Testis (tissue), 2 donors: ENCODE measurements at regions not wholly inside any gene's neighbourhood (a gene's known extent, or its start where the extent isn't known, plus 50 kb on each side); places are given as distances from the start of the nearest gene placed in this dataset.

ENCODE experiments used
- DNase-seq: peaks from one replicate; pipeline ENCODE4 v3.0.0-alpha.2; 2019
- H3K27ac ChIP-seq, 2 donors: fragments of 200-600 bp; sonication (generic); one replicate each; pipeline ENCODE4 v1.5.1; 2019
- H3K27me3 ChIP-seq: fragments of 200-600 bp; sonication (generic); one replicate; pipeline ENCODE4 v1.5.1; 2019
- H3K36me3 ChIP-seq: fragments of 200-600 bp; sonication (generic); one replicate; pipeline ENCODE4 v1.5.1; 2017; ENCODE audit warnings: low read depth; ENCODE audit errors: missing control alignments
- H3K4me1 ChIP-seq: fragments of 200-600 bp; sonication (generic); one replicate; pipeline ENCODE4 v1.5.1; 2019
- H3K4me3 ChIP-seq, 2 donors: fragments of 200-600 bp; sonication (generic); one replicate each; pipeline ENCODE4 v1.5.1; 2017 to 2019
- H3K9me3 ChIP-seq: fragments of 200-600 bp; sonication (generic); one replicate; pipeline ENCODE4 v1.5.1; 2017
- POLR2A ChIP-seq: fragments of 450-650 bp; IDR thresholded peaks from one replicate; pipeline ENCODE4 v1.6.1; 2017; ENCODE audit warnings: antibody characterized with exemption, mild to moderate bottlenecking, moderate library complexity
- WGBS, 2 donors: methylation state at CpG; one replicate each; pipeline ENCODE4 v1.1.5; 2018; 5-methylcytosine and 5-hydroxymethylcytosine counted together
- intact Hi-C: fragments of 100-400 bp; cut with DNase I; formaldehyde crosslinking; loops from one replicate; pipeline ENCODE4 v1.15.1; 2023; ENCODE audit warnings: low total_unique reads
- TF ChIP-seq, protein P1 (sequence below), 3 experiments: fragments of 450-650 bp in 2 of 3; fragments of 200-600 bp in 1 of 3; sonication (generic) in 1 of 3; IDR thresholded peaks; one replicate each; pipeline ENCODE4 v1.5.1; 2016 to 2019; ENCODE audit warnings: antibody characterized with exemption in 3 of 3, mild to moderate bottlenecking in 2 of 3, moderate library complexity in 1 of 3

DNA sequence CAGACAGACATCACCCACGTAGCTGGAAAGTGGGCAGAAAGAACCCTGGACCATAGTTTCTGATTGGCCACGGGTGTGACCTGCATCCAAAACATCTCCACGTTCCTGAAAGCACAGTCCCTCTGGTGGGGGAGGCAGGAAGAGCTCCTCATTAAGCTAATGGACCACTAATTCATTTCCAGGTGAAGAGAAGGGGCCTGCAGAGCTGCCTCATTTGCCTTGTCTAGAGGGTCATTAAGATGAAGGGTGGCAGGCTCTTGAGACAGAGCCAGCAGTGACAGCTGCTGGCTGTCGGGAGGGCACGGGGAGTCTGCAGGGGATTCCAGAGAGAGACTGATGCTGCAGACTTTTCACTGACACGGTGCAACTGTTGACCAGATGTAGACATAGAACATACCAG, 149.6 kb upstream of the OPCML start:
- DNase-seq = no peak
- TF ChIP-seq, protein P1, sequence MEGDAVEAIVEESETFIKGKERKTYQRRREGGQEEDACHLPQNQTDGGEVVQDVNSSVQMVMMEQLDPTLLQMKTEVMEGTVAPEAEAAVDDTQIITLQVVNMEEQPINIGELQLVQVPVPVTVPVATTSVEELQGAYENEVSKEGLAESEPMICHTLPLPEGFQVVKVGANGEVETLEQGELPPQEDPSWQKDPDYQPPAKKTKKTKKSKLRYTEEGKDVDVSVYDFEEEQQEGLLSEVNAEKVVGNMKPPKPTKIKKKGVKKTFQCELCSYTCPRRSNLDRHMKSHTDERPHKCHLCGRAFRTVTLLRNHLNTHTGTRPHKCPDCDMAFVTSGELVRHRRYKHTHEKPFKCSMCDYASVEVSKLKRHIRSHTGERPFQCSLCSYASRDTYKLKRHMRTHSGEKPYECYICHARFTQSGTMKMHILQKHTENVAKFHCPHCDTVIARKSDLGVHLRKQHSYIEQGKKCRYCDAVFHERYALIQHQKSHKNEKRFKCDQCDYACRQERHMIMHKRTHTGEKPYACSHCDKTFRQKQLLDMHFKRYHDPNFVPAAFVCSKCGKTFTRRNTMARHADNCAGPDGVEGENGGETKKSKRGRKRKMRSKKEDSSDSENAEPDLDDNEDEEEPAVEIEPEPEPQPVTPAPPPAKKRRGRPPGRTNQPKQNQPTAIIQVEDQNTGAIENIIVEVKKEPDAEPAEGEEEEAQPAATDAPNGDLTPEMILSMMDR (IDR thresholded peaks at IDR 0.05) = no peak
- TF ChIP-seq POLR2A = no peak
- Histone ChIP-seq H3K4me1 (no peaks in the 10 kb centered on the region), H3K4me3 (no peak overlapping the region), H3K36me3 (no peaks in the 10 kb centered on the region), H3K27me3 (no peaks in the 10 kb centered on the region), H3K9me3 (no peaks in the 10 kb centered on the region), H3K27ac (no peak overlapping the region)
- 25 to 32% methylated on average over 6 of the region's 6 CpGs for WGBS, 2 donors
- intact Hi-C loops = no loop called here

DNA sequence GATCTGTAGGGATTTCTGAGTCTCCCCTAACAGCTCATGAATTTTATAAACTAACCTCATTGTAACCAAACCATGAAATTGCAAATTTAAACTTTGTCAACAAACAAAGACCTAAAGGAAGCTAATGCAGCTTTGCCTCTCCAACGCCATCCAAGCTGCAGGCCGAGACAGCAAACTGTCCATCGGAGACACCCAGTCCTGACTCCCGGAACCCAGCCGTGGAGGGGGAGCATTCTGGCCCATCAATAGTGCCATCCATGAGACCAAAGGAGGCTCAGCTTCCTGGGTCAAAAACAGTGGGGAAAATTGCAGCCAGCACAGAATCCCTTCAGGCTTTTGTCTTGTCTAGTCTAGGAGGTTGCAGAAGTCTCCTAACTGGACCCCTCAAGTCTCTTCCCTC, 147.6 kb upstream of the OPCML start:
- H3K36me3 ChIP-seq = no peaks in the 10 kb centered on the region
- 93 to 99% methylated on average over 4 to 5 of the region's 5 CpGs for WGBS, 2 donors
- no peak for DNase-seq

DNA sequence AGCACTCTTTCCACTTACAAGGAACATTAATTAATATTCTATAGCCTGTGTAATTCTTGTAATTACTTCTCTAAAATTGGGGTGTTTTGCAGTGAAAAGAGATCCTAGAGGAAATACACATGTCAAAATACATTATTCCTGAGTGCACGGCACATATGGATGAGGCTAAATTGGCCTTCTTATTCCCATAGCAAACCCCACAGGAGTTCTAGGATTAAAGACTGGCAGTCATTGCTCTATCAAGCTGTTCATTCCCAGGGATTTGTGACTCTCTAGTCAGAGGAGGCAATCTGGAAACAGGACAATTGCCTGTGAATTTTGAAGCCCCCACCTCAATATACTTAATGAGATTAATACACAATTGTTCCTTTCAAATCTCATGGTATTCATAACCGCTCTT, 145.9 kb upstream of the OPCML start:
- Histone ChIP-seq H3K4me3 (no peak overlapping the region), H3K27me3 (no peaks in the 10 kb centered on the region), H3K27ac (no peak overlapping the region), H3K36me3 (no peaks in the 10 kb centered on the region), H3K9me3 (no peaks in the 10 kb centered on the region), H3K4me1 (no peaks in the 10 kb centered on the region)
- no peak for DNase-seq
- TF ChIP-seq, protein P1 (IDR thresholded peaks at IDR 0.05) = no peak
- no peak for TF ChIP-seq POLR2A
- 80 to 90% methylated on average over 2 of the region's 2 CpGs for WGBS, 2 donors
- intact Hi-C loops = no loop called here

More for the DNA sequence above, 147.6 kb upstream of the OPCML start:
- Histone ChIP-seq H3K4me3 (no peak overlapping the region), H3K9me3 (no peaks in the 10 kb centered on the region), H3K27ac (no peak overlapping the region), H3K4me1 (no peaks in the 10 kb centered on the region), H3K27me3 (no peaks in the 10 kb centered on the region)
- TF ChIP-seq, protein P1 (IDR thresholded peaks at IDR 0.05) = no peak
- TF ChIP-seq POLR2A = no peak
- intact Hi-C loops = no loop called here

DNA sequence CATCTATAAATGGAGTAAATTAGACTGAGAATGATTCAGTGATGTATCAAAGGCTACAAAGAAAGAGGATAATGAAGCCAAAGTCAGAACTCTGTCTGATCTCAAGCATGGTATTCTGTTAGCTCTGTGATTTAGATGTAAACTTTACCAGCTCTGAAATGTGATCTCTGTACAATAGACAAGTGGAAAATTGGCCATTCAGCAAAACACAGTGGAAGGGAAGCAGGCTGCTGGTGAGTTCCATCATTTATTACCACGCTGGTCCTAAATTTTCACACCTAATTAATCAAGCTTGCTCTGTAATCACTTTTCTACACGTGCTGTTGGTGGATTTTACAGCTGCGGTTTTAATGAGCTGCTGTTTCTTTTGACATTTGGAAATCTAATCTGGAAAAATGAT, 145.1 kb upstream of the OPCML start:
- Histone ChIP-seq H3K27me3 (no peaks in the 10 kb centered on the region), H3K27ac (no peak overlapping the region), H3K4me1 (no peaks in the 10 kb centered on the region), H3K36me3 (no peaks in the 10 kb centered on the region), H3K9me3 (no peaks in the 10 kb centered on the region), H3K4me3 (no peak overlapping the region)
- no peak for TF ChIP-seq POLR2A
- TF ChIP-seq, protein P1 (IDR thresholded peaks at IDR 0.05) = no peak
- WGBS, 2 donors = 38 to 45% methylated on average over 3 of the region's 3 CpGs
- intact Hi-C loops = no loop called here
- DNase-seq = no peak

DNA sequence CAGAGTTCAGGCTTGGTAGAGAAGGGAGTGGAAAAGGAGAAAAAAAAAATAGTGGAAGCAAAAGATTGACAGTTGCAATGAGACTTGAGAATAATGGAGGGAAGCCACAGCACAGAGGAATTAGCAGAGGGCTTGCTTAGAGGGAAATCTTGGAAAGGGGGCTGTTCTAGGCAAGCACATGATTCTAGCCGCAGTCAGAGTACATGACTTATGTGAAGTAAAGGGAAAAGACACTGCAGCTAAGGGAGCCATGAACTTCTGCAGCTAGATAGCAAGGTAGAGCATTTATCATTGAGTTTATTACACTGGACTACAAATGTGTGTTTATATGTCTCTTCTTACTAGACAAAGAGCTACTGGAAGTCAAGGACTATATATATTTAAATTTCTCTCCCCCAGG, 144.0 kb upstream of the OPCML start:
- no peak for TF ChIP-seq POLR2A
- TF ChIP-seq, protein P1 (IDR thresholded peaks at IDR 0.05) = no peak
- H3K27ac ChIP-seq = no peak overlapping the region
- H3K36me3 ChIP-seq = no peaks in the 10 kb centered on the region
- intact Hi-C loops = no loop called here
- no peak overlapping the region for H3K4me3 ChIP-seq
- no peaks in the 10 kb centered on the region for H3K4me1 ChIP-seq
- 89 to 94% methylated on average over 1 of the region's 1 CpG for WGBS, 2 donors
- no peaks in the 10 kb centered on the region for H3K9me3 ChIP-seq
- H3K27me3 ChIP-seq = no peaks in the 10 kb centered on the region
- no peak for DNase-seq
